ENCODE measurements at regions not wholly inside any gene's neighbourhood (a gene's known extent, or its start where the extent isn't known, plus 50 kb on each side); places are given as distances from the start of the nearest gene placed in this dataset.
"Not testable (repeated sequence)": the region's sequence is repeated elsewhere in the genome, so short reads cannot be mapped to it uniquely, and the experiment has no call there.

DNA sequence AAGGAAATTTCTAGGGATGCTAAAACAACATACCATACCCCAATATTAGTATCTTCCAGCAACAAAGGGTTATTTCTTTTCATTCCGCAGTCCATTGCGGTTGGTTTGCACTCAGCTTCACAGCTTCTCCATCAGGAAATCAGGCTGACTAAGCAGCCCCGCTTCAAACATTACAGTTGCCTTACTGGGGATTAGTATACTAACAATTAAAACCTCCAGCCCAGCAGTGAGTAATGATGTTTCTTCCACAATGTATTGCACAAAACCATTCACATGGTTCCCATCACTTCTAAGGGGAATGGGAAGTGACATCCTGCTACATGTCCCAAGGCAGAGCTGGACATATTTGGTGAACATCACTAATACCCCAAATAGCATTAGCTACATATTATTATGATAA lies 1384.9 kb downstream of the CDH8 start:
- H3K4me3 Mint-ChIP-seq = no peak overlapping the region
- H3K36me3 Mint-ChIP-seq (ENCODE audit: low read depth) = no peaks in the 10 kb centered on the region
- intact Hi-C loops (cut with micrococcal nuclease) = no loop called here
- H3K27me3 Mint-ChIP-seq (ENCODE audit: low read depth) = no peaks in the 10 kb centered on the region
- no peak for DNase-seq
- H3K9me3 Mint-ChIP-seq = peaks cover 3% of the 10 kb centered on the region
- CTCF ChIA-PET = no interaction called here
- no peaks in the 10 kb centered on the region for H3K4me1 Mint-ChIP-seq (ENCODE audit: low read depth)
- no peak overlapping the region for H3K27ac Mint-ChIP-seq

DNA sequence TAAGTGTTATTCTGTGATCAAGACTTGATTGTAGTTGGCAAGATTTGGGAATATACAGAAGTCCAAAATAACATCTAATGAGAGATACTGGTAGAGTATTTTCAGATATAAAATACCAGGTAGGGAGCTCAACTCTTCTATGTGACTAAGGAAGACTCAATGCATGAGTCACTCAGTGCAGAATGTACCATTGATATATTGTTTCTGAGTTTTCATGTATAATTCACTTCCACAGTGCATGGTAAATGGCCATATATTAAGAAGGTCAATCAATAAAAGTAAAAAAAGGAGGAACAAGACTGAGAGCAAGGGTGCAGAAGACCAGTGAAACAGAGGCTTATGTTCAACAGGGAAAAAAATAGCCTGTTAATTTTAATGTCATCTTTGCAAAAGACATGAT lies 1387.9 kb downstream of the CDH8 start:
- H3K36me3 Mint-ChIP-seq (ENCODE audit: low read depth) = no peaks in the 10 kb centered on the region
- H3K9me3 Mint-ChIP-seq = peaks cover 1% of the 10 kb centered on the region

DNA sequence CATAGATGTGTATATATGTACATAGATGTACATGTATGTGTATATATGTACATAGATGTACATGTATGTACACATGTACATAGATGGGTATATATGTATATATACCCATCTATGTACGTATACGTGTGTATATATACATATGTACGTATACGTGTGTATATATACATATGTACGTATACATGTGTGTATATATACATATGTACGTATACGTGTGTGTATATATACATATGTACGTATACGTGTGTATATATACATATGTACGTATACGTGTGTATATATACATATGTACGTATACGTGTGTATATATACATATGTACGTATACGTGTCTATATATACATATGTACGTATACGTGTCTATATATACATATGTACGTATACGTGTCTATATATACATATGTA lies 1388.8 kb downstream of the CDH8 start:
- H3K27me3 Mint-ChIP-seq (ENCODE audit: low read depth); H3K36me3 Mint-ChIP-seq (ENCODE audit: low read depth); intact Hi-C loops (cut with micrococcal nuclease); H3K27ac Mint-ChIP-seq; H3K4me3 Mint-ChIP-seq; H3K4me1 Mint-ChIP-seq (ENCODE audit: low read depth); DNase-seq; H3K9me3 Mint-ChIP-seq; CTCF ChIA-PET: not testable (repeated sequence)

More for the DNA sequence above, 1387.9 kb downstream of the CDH8 start:
- no peaks in the 10 kb centered on the region for H3K27me3 Mint-ChIP-seq (ENCODE audit: low read depth)
- H3K4me1 Mint-ChIP-seq (ENCODE audit: low read depth) = no peaks in the 10 kb centered on the region
- intact Hi-C loops (cut with micrococcal nuclease) = no loop called here
- H3K4me3 Mint-ChIP-seq = no peak overlapping the region
- no peak overlapping the region for H3K27ac Mint-ChIP-seq
- DNase-seq = no peak
- CTCF ChIA-PET = no interaction called here

DNA sequence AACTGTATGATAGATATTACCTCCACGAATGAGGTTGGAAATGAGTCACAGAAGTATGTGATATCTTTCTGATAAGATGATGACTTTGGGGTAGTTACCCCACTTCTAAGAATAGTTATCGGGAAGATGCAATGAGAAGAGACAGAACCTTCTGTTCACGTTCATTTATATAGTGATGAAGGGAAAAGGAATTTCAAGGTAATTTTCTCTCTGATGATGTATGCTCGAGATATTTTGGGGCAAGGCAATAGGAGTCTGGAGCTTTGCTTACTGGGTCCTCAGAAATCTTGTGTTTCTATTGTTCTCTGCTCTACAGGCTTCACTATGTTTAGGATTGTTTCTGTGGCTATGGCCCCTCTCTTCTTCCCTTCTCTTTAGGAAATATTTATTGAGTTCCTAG lies 1389.6 kb downstream of the CDH8 start:
- no peak overlapping the region for H3K4me3 Mint-ChIP-seq
- no peak overlapping the region for H3K27ac Mint-ChIP-seq

DNA sequence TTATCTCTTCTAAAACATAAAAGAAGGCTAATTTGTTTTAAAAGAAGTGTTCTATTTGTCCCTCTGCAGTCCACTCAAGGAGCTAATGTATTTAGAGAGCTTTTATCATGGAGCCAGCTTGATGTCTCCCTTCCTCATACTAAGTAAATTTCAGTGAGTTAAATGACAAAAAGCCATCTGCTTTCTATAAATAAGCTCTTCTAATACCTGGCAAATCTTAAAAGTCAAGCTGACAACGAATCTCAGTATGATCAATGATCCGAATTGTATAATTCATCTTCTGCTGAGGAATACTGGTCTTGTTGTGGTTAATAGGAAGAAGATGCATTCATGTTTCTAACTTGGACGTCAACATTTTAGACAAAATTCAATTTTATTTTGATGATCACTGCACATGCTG lies 1390.7 kb downstream of the CDH8 start:
- H3K27me3 Mint-ChIP-seq (ENCODE audit: low read depth) = no peaks in the 10 kb centered on the region
- CTCF ChIA-PET = interaction anchor here (0.5 kb wide), 1 partner anchor 161 kb away, joined by 3 read pairs; no protein-coding TSS in a partner anchor
- no peak overlapping the region for H3K27ac Mint-ChIP-seq
- no peak for DNase-seq
- peaks cover 6% of the 10 kb centered on the region for H3K9me3 Mint-ChIP-seq
- intact Hi-C loops (cut with micrococcal nuclease) = no loop called here
- no peaks in the 10 kb centered on the region for H3K4me1 Mint-ChIP-seq (ENCODE audit: low read depth)
- no peak overlapping the region for H3K4me3 Mint-ChIP-seq
- H3K36me3 Mint-ChIP-seq (ENCODE audit: low read depth) = no peaks in the 10 kb centered on the region

More for the DNA sequence above, 1389.6 kb downstream of the CDH8 start:
- intact Hi-C loops (cut with micrococcal nuclease) = no loop called here
- no peaks in the 10 kb centered on the region for H3K27me3 Mint-ChIP-seq (ENCODE audit: low read depth)
- no peaks in the 10 kb centered on the region for H3K36me3 Mint-ChIP-seq (ENCODE audit: low read depth)
- H3K4me1 Mint-ChIP-seq (ENCODE audit: low read depth) = no peaks in the 10 kb centered on the region
- CTCF ChIA-PET = no interaction called here
- DNase-seq = no peak
- H3K9me3 Mint-ChIP-seq = peaks cover 6% of the 10 kb centered on the region

DNA sequence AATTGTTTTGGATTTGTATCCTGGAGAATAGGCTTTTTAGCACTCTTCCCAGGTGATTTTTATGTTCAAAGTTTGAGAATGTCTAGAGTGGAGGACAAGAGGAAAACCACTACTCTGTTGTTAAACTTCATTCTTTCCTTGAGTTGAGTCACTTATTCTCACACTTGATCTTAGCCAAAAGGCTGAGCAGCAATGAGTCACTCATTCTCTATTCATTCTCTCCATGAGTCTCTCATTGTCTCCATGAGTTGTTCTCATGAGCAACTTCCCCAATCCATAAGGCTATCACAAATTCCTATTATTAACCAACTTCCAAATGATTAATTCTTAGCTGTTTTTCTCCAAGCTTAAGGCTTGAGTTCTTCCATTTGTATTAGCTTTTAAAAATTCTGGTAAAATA lies 1393.3 kb downstream of the CDH8 start:
- intact Hi-C loops (cut with micrococcal nuclease) = no loop called here
- Mint-ChIP-seq H3K27me3 (ENCODE audit: low read depth) (no peaks in the 10 kb centered on the region), H3K4me1 (ENCODE audit: low read depth) (no peaks in the 10 kb centered on the region), H3K4me3 (no peak overlapping the region), H3K27ac (no peak overlapping the region), H3K36me3 (ENCODE audit: low read depth) (no peaks in the 10 kb centered on the region), H3K9me3 (peaks cover 8% of the 10 kb centered on the region)
- DNase-seq = no peak
- CTCF ChIA-PET = interaction anchor here (0.6 kb wide), 1 partner anchor 193 kb away, joined by 3 read pairs; no protein-coding TSS in a partner anchor

DNA sequence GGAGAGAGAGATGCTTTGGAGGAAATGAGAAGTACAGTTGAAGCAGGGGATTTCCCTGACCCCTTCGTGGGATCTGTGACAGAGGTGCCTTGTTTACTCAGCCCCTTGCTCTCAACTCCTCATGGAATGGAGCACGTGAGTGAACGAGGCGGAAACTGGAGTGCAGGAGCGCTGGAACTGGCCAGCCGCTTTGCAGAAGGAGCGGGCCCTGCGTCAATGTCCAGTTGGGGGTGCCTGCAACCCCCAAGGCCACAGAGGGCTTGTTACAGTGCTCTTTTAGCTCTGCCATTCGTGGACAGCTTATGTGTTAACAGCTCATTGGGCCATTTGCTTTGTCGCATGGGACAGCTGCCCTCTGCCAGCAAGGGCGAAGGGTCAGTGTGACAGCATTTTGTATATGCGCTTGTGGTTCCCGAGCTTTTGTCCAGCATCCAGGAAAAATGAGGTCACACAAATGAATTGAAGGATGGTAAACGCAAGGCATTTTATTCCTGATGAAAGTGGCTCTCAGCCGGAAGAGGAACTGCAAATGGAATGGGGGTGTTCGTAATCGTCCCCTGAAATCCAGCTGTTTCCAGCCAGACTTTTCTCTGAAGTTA lies 1395.1 kb downstream of the CDH8 start:
- Mint-ChIP-seq H3K4me1 (ENCODE audit: low read depth) (no peaks in the 10 kb centered on the region), H3K27me3 (ENCODE audit: low read depth) (no peaks in the 10 kb centered on the region), H3K4me3 (no peak overlapping the region), H3K9me3 (peaks cover 11% of the 10 kb centered on the region), H3K27ac (no peak overlapping the region), H3K36me3 (ENCODE audit: low read depth) (no peaks in the 10 kb centered on the region)
- intact Hi-C loops (cut with micrococcal nuclease) = no loop called here
- no peak for DNase-seq
- CTCF ChIA-PET = no interaction called here

DNA sequence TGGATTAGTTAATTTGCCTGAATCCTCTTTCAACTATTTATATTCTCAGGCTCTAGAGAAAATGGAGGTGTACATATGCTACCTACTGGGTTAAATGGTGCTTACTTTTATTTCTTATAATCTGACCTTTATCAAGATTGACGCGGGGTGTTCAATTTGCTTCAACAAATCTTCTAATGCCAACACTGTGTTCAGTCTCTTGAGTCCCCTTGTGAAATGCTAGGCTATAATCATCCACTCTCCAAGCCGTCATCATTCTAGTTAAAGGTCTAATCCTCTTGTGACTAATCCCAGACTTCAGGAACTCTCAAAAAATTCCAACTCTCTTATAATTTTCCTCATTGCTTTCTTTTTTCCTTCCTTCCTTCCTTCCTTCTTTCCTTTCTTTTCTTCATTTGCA lies 1396.2 kb downstream of the CDH8 start:
- Mint-ChIP-seq H3K27me3 (ENCODE audit: low read depth) (no peaks in the 10 kb centered on the region), H3K4me1 (ENCODE audit: low read depth) (no peaks in the 10 kb centered on the region), H3K27ac (no peak overlapping the region), H3K4me3 (no peak overlapping the region), H3K36me3 (ENCODE audit: low read depth) (no peaks in the 10 kb centered on the region), H3K9me3 (peaks cover 14% of the 10 kb centered on the region)
- CTCF ChIA-PET = no interaction called here
- intact Hi-C loops (cut with micrococcal nuclease) = no loop called here
- no peak for DNase-seq

DNA sequence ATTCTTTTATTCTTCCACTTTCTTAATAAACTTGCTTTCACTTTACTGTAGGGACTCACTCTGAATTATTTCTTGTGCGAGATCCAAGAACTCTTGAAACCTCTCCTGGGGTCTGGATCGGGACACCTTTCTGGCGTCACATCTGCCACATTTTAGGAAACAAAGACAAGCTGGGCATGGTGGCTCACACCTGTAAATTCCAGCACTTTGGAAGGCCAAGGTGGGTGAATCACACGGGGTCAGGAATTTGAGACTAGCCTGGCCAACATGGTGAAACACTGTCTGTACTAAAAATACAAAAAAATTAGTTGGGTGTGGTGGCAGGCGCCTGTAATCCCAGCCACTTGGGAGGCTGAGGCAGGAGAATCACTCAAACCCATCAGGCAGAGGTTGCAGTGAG lies 1399.6 kb downstream of the CDH8 start:
- H3K36me3 Mint-ChIP-seq (ENCODE audit: low read depth); H3K4me3 Mint-ChIP-seq; H3K4me1 Mint-ChIP-seq (ENCODE audit: low read depth); DNase-seq; H3K27ac Mint-ChIP-seq; CTCF ChIA-PET; H3K27me3 Mint-ChIP-seq (ENCODE audit: low read depth): not testable (repeated sequence)
- H3K9me3 Mint-ChIP-seq = peaks cover 22% of the 10 kb centered on the region
- intact Hi-C loops (cut with micrococcal nuclease) = loop anchor here (10.0 kb wide), 1 partner anchor 58 kb away; no protein-coding TSS in a partner anchor

DNA sequence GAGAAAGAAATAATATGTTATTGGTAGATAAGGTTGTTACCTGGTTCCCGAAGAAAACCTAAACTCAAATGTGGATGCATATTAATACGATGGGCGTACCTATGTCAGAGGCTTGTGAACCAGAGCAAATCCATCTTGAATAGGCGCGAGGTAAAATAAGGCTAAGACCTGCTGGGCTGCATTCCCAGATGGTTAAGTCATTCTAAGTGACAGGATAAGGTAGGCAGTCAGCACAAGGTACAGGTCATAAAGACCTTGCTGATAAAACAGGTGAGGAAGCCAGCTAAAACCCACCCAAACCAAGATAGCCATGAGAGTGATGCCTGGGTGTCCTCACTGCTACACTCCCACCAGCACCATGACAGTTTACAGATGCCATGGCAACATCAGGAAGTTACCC lies 1400.1 kb downstream of the CDH8 start:
- CTCF ChIA-PET = no interaction called here
- no peak overlapping the region for H3K4me3 Mint-ChIP-seq
- intact Hi-C loops (cut with micrococcal nuclease) = loop anchor here (10.0 kb wide), 1 partner anchor 59 kb away; no protein-coding TSS in a partner anchor
- H3K36me3 Mint-ChIP-seq (ENCODE audit: low read depth) = no peaks in the 10 kb centered on the region
- H3K27me3 Mint-ChIP-seq (ENCODE audit: low read depth) = no peaks in the 10 kb centered on the region
- DNase-seq = no peak
- H3K4me1 Mint-ChIP-seq (ENCODE audit: low read depth) = no peaks in the 10 kb centered on the region
- no peak overlapping the region for H3K27ac Mint-ChIP-seq
- peaks cover 23% of the 10 kb centered on the region for H3K9me3 Mint-ChIP-seq

DNA sequence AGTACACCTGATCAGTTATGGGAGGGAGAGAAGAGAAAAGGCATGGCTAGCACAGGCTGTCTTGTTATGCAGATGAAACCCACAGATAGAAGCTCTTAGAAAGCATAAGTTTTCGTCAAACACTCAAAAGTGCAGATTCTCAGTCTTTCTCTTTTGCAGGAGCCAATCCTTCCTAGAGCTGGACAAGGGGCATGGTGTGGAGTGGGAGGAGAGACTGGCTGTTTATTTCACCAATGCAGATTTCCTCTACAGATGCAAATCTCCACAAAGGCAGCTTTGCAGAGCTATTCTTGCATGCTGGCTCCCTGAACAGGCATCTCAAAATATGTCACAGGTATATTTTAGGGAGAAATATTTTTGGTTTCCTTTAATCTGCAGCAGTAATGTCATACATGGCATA lies 1400.7 kb downstream of the CDH8 start:
- CTCF ChIA-PET = no interaction called here
- Mint-ChIP-seq H3K27me3 (ENCODE audit: low read depth) (no peaks in the 10 kb centered on the region), H3K9me3 (peaks cover 24% of the 10 kb centered on the region), H3K4me1 (ENCODE audit: low read depth) (no peaks in the 10 kb centered on the region), H3K36me3 (ENCODE audit: low read depth) (no peaks in the 10 kb centered on the region), H3K4me3 (no peak overlapping the region), H3K27ac (no peak overlapping the region)
- no peak for DNase-seq
- intact Hi-C loops (cut with micrococcal nuclease) = loop anchor here (10.0 kb wide), 1 partner anchor 59 kb away; no protein-coding TSS in a partner anchor

DNA sequence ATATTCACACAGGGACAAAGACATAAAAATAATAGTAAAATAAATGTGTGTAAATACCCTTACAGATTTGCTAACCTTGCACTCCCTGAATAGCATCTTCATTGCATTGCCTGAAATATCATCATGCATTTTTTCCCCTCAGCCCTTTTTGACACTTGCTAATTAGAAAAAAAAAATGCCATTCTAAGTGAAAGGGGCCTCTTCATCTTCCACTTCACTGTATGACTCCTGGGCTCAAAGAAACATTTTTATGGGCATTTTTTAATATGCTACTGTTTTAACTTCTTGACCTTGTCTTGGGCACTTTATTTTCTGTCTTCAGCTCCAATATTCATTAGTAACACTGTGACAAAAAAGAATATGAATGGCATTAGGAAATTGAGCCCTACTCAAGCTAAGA lies 1424.4 kb downstream of the CDH8 start:
- H3K9me3 Mint-ChIP-seq = peaks cover 4% of the 10 kb centered on the region
- DNase-seq = no peak
- H3K27ac Mint-ChIP-seq = no peak overlapping the region
- H3K4me3 Mint-ChIP-seq = no peak overlapping the region
- no peaks in the 10 kb centered on the region for H3K27me3 Mint-ChIP-seq (ENCODE audit: low read depth)
- H3K4me1 Mint-ChIP-seq (ENCODE audit: low read depth) = no peaks in the 10 kb centered on the region
- intact Hi-C loops (cut with micrococcal nuclease) = no loop called here
- CTCF ChIA-PET = no interaction called here
- no peaks in the 10 kb centered on the region for H3K36me3 Mint-ChIP-seq (ENCODE audit: low read depth)

DNA sequence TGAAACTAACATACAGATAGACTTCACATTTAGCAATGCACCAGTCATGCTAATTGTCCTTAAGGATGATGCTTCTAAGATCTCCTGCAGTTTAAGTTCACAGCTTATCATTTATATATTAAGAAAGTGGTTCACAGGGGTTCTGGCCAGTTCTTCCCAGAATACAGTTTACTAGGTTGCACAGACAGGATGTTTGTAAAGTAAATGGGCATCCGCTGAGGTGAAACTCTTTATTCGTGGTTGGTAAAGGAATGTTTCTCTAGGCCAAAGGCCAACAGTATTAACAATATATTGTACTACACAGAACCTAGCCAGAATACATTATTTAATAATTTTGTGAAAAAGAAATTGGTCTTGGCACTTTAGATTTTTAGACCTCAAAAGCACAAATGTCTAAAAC lies 1427.3 kb downstream of the CDH8 start:
- peaks cover 6% of the 10 kb centered on the region for H3K9me3 Mint-ChIP-seq
- CTCF ChIA-PET = no interaction called here
- no peaks in the 10 kb centered on the region for H3K4me1 Mint-ChIP-seq (ENCODE audit: low read depth)
- H3K36me3 Mint-ChIP-seq (ENCODE audit: low read depth) = no peaks in the 10 kb centered on the region
- intact Hi-C loops (cut with micrococcal nuclease) = no loop called here
- DNase-seq = no peak
- H3K4me3 Mint-ChIP-seq = no peak overlapping the region
- no peak overlapping the region for H3K27ac Mint-ChIP-seq
- H3K27me3 Mint-ChIP-seq (ENCODE audit: low read depth) = no peaks in the 10 kb centered on the region
